Erythroblast (primary cell): ENCODE measurements at regions not wholly inside any gene's neighbourhood (a gene's known extent, or its start where the extent isn't known, plus 50 kb on each side); places are given as distances from the start of the nearest gene placed in this dataset.
A peak's percentile ranks its signal among the peaks of the same experiment; 100 is the strongest.
"Not testable (repeated sequence)": the region's sequence is repeated elsewhere in the genome, so short reads cannot be mapped to it uniquely, and the experiment has no call there.

Experiments
- DNase-seq, 2 experiments: peaks; one replicate each; lab custom pipeline; 2025; lab: John Stamatoyannopoulos, UW
- GATA1 ChIP-seq: IDR thresholded peaks from 2 replicates; pipeline ENCODE4 v1.6.1; 2011; ENCODE audit warnings: low read depth, mild to moderate bottlenecking, control low read depth, low read length, moderate library complexity
- POLR2A ChIP-seq: IDR thresholded peaks from 2 replicates; pipeline ENCODE4 v1.6.1; 2011; ENCODE audit warnings: mild to moderate bottlenecking, low read length

DNA sequence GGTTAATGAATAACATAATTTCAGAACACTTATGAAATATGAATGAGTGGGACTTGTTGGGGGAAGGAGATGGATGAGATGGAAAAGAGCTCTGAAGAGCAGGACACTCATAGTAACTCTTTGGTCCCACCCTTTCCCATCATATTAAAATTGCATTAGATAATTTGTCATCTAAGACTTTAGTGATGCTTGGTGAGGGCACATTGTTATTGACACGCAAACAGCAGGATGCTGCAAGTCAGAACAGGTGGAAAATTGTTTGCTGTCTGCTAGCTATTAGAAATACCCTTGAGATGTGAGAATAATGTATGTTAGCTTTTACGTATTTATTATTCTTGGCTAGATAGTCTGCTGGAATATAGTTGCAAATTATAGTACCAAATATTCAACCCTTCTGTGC is 75.7 kb downstream of the TANC2 start:
- DNase-seq, result no peak
- TF ChIP-seq GATA1, result no peak
- TF ChIP-seq POLR2A, result no peak

DNA sequence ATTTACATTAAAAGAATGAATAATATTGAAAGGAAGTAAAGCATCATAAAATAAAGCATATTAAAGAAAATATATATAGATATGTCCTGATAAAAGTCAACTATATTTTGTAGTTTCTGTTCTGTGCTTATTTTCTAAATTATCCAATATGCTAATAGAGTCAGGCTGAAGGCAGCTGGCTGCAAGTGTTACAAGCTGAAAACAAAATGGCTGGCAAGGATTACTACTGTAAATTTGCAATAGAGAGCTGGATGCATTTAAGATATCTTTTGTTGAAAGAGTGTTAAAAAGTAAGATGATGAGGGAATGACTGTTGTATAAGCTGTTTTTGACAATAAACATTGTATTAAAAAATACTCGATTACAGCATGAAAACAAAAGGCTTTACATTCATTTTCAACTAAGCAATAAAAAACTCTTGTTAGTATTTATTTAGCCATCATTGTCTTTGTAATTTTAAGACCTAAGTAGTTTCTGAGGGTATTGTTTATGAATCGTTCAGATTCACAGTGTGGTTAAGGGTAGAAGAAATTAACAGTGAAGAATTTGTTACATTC is 76.3 kb downstream of the TANC2 start:
- no peak for DNase-seq
- TF ChIP-seq GATA1, result no peak
- TF ChIP-seq POLR2A, result no peak

DNA sequence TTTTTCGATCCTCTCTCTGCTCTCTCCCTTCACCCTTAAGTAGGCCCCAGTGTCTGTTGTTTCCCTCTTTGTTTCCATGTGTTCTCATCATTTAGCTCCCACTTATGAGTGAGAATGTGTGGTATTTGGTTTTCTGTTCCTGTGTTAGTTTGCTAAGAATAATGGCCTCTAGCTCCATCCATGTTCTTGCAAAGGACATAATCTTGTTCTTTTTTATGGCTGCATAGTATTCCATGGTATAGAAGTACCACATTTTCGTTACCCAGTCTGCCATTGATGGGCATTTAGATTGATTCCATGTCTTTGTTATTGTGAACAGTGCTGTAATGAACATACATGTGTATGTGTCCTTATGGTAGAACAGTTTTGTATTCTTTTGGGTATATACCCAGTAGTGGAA is 91.5 kb downstream of the TANC2 start:
- DNase-seq, result not testable (repeated sequence)

DNA sequence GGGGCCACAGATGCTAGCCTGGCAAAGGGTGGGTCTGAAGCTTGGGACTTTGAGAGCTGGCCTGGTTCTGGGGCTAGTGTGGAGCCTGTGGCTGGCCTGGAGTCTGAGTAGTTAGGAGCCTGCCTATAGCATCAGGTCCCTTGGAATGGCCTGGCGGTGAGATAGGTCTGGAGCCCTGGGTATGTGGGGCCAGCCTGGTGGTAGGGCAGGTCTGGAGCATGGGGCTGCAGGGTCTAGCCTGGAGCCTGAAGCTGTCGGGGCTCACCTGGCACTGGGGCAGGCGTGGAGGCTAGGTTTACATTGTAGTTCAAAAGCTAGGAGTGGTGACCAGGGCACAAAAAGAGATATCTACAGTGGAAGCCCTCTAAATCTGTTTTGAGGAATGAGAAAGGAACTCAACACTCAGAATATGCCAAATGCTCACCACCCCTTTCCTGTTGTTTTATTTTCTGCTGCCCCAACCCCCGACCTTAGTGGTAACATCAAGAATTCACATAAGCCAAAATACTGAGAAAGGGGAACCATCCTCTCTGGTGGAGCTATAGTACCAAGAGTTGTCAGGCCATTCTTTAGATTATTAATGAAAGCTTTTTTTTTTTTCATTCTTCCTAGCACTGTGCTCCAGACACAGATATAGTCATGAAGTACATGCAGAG is 100.3 kb downstream of the TANC2 start:
- no peak for DNase-seq
- TF ChIP-seq GATA1 (no peak), POLR2A (no peak)

DNA sequence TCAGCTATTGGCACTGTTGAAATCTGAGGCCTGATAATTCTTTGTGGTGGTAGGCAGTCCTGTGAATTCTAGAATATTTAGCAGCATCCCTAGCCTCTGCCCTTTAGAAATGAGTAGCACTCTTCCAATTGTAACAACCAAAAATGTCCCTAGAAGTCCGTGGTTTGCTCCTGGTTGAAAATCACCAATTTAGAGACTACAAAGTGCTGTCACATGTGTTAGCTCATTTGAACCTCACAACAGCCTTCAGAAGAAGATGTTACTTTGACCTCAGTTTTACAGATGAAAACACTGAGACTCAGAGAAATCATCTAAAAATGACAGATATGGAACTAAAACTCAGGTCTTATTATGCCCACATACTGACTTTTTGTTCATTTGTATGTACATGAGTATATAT is 103.2 kb downstream of the TANC2 start:
- no peak for DNase-seq
- TF ChIP-seq POLR2A (no peak), GATA1 (no peak)

DNA sequence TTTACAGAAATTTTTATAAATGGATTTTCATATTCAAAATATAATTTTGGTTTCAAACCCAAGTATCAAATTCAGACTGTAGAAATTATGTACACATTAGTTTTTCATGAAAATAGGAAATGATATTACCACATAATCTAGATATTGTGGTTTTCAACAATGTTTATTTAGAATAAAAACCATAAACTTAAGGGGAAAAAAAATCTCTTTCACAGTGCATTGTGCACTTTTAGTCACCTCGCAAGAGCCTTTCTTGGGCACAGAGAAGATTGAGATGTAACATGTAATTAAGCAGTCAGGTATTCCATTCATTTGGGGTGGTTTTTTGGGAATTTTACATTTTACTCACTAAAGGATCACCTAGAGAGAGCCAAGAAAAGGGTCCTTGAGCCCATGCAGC is 104.0 kb downstream of the TANC2 start:
- TF ChIP-seq GATA1 (no peak), POLR2A (no peak)
- DNase-seq, result no peak

DNA sequence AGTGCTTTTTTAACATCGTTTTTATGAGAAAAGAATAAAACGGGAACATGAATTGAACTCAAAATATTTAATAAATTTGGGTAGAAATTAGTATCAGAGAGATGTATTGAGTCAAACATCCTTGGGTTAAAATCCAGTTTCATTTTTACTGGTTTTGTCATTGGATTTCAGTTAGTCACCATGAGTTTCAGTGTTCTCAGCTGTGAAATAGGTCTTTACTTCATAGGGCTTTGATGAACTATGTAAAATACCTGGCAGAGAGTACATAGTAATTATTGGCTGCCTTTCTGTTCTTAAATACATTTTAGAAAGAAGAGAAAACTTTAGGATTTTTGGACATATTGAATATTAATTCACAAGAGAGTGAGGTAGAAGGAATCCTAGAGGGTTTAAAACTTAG is 105.8 kb downstream of the TANC2 start:
- TF ChIP-seq GATA1 (no peak), POLR2A (no peak)
- no peak for DNase-seq

DNA sequence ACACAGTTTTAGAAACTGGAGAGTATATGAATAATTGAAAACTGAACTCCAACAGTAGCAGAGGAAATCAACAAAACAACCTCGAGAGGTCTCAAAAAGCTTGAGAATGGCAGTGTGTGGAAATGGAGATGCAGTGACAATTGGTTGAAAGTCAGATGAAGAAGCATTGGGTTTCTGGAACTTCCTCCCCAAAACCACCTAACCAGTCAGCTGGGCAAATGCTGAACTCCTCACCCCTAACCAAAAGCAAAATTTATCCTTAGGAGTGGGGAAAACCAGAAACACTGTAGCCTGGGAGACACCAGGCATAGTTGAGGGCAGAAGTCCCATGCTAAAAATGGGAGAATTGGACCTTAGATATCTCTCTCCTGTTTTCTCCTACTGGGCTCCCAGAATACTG is 109.9 kb downstream of the TANC2 start:
- no peak for TF ChIP-seq GATA1
- TF ChIP-seq POLR2A, result no peak
- DNase-seq, result no peak

DNA sequence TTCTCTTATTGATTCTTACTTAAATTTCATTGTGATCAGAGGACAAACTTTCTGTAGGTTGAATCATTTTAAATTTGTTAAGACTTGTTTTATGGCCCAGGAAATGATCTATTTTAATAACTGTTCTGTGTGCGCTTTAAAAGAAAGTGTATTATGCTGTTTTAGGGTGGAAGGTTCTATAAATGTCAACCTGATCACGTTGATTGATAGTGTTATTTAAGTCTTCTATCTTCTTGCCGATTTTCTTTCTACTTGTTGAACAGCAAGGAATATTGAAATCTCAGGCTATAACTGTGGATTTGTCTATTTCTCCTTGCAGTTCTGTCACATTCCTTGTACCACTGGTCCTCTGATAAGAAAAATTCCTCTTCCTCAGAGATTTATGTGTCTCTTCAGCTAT is 112.7 kb downstream of the TANC2 start:
- DNase-seq, result no peak
- TF ChIP-seq GATA1 (no peak), POLR2A (no peak)

DNA sequence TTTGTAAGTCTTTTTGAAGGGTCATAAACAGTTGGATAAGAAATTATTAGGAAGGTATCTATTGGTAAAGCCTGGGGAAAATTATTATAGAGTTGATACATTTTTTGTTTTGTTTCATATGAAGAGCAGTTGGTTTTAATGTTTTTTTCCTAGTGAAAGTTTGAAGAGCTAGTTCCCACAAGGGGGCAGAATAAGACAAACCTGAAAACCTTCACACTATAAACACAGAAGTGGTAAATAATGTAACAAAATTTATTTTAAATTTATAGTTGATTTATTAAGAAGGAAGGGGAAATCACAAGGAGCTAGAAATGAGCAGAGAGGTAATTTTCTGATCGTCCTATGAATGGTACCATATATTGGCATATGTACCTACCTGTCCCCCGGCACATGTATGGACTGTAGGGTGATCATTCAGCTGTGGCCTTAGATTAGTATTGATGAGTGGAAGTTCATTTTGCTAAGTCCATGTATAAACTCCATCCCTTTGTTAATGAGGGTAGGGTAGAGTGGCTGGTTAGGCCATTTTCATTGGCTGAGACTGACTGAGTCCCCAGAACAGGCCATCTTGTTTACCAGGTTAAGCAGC is 116.3 kb downstream of the TANC2 start:
- TF ChIP-seq GATA1, result no peak
- no peak for TF ChIP-seq POLR2A
- peak; percentile 15 to 32 for DNase-seq

DNA sequence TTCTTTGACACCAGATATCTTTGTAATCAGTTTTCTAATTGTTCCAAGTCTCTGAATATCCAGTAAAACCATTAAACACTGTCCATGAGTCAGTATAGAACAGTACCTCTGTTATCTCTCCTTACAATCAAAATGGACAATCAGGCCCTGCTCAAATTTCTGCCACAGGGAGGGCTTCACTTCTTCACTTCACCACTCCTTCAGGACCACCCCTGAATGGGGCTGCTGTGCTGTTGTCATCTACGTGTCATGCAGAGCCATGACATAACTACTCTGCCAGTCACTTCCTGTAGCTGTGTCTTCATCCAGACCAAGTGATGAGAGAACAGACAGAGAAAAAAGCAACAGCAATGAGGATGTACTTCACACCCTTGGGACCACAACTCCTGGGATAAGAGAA is 116.9 kb downstream of the TANC2 start:
- TF ChIP-seq POLR2A (no peak), GATA1 (no peak)
- no peak for DNase-seq

DNA sequence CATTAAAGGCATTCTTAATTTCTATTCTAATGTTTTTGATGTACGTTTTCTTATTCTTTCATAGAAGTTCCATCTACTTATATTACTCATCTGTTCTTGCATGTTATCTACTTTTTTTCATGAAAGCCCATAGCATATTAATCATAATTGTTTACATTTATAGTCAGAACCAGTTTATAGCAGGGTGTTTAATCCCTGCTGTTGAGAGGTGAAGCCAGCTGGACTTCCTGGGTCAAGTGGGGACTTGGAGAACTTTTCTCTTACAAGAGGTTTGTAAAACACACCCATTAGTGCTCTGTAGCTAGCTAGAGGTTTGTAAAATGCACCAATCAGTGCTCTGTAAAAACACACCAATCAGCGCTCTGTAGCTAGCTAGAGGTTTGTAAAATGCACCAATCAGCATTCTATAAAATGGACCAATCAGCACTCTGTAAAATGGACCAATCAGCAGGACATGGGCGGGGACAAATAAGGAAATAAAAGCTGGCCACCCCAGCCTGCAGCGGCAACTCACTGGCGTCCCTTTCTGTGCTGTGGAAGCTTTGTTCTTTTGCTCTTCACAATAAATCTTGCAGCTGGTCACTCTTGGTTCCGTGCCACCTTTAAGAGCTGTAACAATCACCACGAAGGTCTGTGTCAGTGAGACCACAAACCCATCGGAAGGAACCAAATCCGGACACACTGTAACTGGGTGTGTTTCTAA is 120.6 kb downstream of the TANC2 start:
- DNase-seq, result no peak

DNA sequence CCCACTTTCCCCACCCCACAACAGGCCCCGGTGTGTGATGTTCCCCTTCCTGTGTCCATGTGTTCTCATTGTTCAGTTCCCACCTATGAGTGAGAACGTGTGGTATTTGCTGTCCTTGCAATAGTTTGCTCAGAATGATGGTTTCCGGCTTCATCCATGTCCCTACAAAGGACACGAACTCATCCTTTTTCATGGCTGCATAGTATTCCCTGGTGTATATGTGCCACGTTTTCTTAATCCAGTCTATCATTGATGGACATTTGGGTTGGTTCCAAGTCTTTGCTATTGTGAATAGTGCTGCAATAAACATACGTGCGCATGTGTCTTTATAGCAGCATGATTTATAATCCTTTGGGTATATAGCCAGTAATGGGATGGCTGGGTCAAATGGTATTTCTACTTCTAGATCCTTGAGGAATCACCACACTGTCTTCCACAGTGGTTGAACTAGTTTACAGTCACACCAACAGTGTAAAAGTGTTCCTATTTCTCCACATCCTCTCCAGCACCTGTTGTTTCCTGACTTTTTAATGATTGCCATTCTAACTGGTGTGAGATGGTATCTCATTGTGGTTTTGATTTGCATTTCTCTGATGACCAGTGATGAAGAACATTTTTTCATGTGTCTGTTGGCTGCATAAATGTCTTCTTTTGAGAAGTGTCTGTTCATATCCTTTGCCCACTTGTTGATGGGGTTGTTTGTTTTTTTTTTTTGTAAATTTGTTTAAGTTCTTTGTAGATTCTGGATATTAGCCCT is 124.5 kb downstream of the TANC2 start:
- DNase-seq, result not testable (repeated sequence)

More for the DNA sequence above, 120.6 kb downstream of the TANC2 start:
- TF ChIP-seq POLR2A (no peak), GATA1 (no peak)

DNA sequence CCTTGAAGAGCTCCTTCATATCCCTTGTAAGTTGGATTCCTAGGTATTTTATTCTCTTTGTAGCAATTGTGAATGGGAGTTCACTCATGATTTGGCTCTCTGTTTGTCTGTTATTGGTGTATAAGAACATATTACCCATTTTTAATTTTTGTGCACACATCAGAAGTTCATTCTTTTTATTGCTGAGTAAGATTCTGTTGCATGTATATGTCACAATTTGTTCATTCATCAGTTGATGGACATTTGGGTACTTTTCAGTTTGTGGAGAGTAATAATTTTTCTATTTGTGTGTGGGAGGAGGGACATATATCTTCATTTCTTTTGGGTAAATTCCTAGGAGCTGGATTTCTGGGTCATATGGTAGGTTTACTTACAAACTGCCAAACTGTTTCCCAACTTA is 125.9 kb downstream of the TANC2 start:
- DNase-seq, result not testable (repeated sequence)

DNA sequence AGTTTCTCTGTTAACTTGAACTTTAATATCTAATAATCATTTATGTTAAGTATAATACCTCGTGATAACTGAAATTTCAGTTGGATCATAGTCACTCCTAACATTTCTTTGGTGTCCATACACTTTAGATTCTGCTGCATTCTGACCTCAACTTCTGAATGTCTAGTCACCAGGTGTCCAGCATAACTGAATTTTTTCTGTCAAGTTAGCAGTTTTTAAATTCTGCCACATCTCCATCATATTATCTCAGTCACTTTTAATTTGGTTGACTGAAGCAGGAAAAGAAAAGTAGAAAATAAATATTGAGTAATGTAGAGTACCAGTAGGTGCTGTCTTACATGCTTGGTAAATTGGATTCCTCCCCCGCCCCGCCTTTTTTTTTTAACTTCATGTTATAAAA is 128.6 kb downstream of the TANC2 start:
- no peak for TF ChIP-seq GATA1
- TF ChIP-seq POLR2A, result no peak
- DNase-seq, result no peak
